SK-N-SH treated with all-trans-retinoic acid at 6 μM for 48 hours (cell line): ENCODE measurements at regions not wholly inside any gene's neighbourhood (a gene's known extent, or its start where the extent isn't known, plus 50 kb on each side); places are given as distances from the start of the nearest gene placed in this dataset.
"Not testable (repeated sequence)": the region's sequence is repeated elsewhere in the genome, so short reads cannot be mapped to it uniquely, and the experiment has no call there.

Experiments
- ATAC-seq: fragments of 200-7000 bp; cut with Tn5 transposase; 3 replicates; pipeline ENCODE4 v1.9.1; 2020; ENCODE audit warnings: mild to moderate bottlenecking, moderate library complexity
- ZFP30 ChIP-seq: fragments of 450-650 bp; formaldehyde crosslinking; IDR thresholded peaks from 2 replicates; pipeline ENCODE4 v1.5.0; 2022; ENCODE audit warnings: mild to moderate bottlenecking, moderate library complexity
- ZNF70 ChIP-seq: fragments of 450-650 bp; formaldehyde crosslinking; IDR thresholded peaks from 2 replicates; pipeline ENCODE4 v1.5.0; 2020; ENCODE audit warnings: mild to moderate bottlenecking, moderate library complexity

DNA sequence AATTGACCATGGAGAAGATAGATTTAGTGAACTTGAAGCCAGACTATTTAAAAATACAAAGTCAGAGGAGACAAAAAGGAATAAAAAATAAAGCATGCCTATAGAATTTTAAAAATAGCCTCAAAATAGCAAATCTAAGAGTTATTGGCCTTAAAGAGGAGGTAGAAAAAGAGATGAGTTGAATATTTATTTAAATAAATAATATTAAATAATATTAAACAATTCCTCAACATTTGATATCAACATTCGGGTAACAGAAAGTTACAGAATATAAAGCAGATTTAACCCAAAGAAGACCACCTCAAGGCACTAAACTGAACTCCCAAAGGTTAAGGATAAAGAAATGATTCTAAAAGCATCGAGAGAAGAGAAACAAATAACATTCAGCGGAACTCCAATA, 1627.4 kb downstream of the SPATA31A7 start:
- TF ChIP-seq ZFP30 (CRISPR knock-in tag), result peak; percentile 46; the same call in 1 of the 2 replicates
- ATAC-seq, result not testable (repeated sequence)

DNA sequence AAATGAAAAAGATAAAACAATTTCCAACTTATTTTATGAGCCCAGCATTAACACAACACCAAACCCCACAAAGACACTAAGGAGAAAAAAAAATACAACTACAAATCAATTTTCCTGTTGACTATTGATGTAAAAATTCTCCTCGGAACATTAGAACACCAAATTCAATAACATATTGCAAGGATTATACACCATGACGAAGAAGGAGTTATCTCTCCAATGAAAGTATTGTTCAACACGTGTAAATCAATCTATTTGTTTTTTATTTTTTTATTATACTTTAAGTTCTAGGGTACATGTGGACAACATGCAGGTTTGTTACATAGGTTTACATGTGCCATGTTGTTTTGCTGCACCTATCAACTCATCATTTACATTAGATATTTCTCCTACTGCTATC, 1632.3 kb downstream of the SPATA31A7 start:
- ATAC-seq, result not testable (repeated sequence)

DNA sequence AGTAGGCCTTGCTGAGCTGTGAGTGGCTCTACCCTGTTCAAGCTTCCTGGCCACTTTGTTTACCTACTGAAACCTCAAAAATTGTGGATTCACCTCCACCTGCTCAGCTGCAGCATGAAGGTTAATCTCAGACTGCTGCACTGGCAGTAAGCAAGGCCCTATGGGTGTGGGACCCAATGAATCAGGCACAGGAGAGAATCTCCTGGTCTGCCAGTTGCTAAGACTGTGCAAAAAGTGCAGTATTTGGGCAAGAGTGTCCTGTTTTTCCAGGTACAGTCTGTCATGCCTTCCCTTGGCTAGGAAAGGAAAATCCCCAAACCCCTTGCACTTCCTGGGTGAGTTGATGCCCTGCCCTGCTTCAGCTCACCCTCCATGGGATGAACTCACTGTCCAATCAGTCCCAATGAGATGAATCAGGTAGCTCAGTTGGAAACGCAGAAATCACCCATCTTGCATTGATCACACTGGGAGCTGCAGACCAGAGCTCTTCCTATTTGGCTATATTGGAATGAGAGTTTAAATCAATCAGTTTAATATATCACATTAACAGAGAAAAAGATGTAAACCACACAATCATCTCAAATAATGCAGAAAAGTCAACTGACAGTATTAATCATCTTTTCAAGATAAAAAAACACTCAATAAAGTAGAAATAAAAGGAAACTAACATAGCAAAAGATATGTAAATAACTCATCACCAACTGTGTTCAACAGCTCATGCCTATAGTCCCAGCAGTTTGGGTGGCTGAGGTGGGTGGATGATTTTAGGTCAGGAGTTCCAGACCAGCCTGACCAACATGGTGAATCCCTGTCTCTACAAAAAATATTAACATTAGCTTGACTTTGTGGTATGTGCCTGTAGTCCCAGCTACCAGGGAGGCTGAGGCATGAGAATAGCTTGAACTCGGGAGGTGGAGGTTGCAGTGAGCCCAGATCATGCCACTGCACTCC, 1638.4 kb downstream of the SPATA31A7 start:
- ATAC-seq, result not testable (repeated sequence)

DNA sequence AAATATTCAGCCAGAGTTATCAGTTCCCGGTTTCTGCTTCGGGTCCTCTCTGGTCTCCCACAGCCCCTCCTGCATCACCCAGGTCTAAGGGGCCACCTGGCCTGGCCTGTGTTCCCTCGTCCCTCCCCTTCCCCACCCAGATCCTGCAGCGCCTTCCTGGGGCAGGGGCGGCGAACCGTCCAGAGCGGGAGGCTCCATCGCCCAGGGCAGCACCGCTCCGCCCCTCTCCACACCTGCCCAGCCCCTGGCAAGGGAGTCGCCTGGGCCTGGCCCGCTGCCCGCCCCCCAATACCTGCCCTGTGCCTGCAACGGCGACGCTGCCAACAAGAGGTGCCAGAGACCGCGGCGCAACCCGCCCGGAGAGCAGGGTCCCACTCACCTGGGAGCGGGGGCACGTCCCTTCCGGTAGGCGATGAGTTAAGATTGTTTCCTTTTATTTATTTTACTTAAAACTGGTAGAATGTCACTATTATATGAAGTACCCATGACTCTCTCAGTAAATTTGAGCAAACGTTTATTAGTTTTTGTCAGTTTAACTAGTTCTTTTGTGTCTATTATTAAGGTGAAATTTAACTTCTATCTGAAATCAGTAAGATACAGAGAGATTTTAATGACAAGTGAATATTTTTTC, 1641.1 kb downstream of the SPATA31A7 start:
- not testable (repeated sequence) for ATAC-seq

DNA sequence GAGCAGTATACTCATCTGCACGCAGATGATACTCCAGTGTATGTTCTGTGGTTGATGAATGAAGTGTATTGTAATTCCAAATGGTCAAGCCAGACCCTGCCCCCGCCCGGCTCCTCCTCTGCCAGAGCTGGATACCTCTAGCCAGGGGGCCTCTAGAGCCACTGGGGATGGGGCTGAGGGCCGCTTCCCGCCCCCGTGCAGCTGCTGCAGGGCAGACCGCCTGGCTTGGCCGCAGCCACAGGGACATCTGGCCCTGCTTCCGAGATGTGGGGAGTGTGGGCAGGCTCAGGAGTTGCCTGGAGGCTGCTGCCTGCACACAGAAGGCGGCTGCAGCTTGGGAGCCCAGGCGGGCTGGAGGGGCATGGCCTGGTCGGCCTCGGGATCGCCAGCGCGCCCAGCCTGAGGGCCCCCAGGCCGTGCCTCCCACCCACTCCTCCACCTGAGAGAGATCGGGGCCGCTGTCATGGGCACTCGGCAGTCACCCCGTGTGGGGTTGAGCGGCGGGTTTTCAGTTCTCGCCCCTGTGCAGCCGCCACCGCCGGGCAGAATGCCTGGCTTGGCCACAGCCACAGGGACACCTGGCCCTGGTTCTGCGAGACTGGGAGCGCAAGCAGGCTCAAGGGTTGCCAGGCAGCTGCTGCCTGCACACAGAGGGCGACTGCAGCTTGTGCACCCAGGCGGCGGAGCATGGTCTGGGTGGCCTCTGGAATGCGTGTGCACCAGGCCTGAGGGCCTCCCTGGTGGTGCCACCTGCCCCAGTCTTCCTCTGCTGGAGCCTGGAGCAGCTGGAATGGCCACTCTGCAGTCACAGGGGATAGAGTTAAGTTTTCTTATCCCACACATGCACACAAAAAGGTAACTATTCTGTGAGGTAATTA, 1643.7 kb downstream of the SPATA31A7 start:
- not testable (repeated sequence) for ATAC-seq

DNA sequence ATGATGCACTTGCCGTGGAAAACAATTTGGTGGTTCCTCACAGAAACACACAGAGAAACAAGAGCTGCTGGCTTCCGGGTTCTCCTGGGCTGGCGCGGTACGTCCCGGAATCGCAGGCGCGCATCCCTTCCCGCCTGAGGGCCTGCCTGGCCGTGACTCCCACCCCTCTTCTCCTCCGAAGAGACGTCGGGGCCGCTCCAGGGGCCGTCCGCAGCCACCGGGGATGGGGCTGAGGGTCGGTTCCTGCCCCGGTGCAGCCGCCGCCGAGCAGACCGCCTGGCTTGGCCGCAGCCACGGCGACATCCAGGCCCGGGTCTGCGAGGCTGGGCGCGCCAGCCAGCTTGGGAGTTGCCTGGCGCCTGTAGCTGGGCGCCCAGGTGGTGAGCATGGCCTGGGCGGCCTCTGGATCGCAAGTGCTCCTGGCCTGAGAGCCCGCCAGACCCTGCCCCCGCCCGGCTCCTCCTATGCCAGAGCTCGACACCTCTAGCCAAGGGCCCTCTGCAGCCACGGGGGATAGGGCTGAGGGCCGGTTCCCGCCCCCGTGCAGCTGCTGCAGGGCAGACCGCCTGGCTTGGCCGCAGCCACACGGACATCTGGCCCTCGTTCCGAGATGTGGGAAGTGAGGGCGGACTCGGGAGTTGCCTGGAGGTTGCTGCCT, 1647.5 kb downstream of the SPATA31A7 start:
- peak; percentile 31 for ATAC-seq

DNA sequence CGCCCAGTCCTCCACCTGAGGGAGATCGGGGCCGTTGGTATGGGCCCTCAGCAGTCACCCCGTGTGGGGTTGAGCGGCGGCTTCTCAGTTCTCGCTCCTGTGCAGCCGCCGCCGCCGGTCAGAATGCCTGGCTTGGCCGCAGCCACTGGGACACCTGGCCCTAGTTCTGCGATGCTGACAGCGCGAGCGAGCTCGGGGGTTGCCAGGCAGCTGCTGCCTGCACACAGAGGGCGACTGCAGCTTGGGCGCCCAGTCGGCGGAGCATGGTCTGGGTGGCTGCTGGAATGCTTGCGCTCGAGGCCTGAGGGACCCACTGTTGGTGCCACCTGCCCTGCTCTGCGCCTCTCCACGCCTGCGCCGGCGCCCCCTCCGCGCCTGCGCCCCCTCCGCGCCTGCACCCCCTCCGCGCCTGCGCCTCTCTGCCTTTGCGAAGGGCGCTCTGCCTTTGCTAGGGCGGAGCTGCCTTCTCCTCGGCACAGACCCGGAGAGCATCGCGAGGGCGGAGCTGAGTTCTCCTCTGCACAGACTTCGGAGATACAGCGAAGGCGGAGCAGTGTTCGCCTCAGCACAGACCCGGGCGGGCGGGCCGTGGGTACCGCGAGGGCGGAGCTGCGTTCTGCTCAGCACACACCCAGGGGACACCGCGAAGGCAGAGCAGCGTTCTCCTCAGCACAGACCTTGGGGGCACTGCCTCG, 1648.3 kb downstream of the SPATA31A7 start:
- peak; percentile 76 for TF ChIP-seq ZNF70 (CRISPR knock-in tag)
- ATAC-seq, result peak; percentile 100

DNA sequence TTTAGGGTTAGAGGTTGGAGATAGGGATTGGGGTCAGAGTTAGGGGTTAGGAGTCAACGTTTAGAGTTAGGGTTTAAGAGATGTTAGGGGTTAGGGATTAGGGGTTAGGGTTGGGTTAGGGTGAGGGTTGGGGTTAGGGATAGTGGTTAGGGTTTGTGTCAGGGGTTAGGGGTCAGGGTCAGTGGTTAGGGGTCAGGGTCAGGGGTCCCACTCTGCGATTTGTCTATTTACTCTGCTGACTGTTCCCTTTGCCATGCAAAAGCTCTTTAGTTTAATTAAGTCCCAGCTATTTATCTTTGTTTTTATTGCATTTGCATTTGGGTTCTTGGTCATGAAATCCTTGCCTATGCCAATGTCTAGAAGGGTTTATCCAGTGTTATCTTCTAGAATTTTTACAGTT, 1649.3 kb downstream of the SPATA31A7 start:
- not testable (repeated sequence) for ATAC-seq

DNA sequence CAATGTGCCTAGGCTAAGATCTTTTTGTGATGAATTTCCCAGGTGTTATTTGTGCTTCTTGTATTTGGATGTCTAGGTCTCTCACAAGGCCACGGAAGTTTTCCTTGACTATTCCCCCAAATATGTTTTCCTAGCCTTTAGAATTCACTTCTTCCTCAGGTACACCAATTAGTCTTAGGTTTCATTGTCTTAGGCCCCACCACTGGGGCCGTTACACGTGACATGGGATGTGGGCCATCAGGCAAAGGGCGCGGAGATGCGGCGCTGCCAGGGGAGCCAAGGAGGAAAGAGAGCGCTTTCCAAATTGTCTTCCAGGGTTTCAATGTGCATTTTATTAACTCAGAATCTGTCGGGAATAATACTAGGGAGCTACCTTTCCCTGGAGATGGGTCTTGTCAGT, 1653.3 kb downstream of the SPATA31A7 start:
- not testable (repeated sequence) for ATAC-seq

DNA sequence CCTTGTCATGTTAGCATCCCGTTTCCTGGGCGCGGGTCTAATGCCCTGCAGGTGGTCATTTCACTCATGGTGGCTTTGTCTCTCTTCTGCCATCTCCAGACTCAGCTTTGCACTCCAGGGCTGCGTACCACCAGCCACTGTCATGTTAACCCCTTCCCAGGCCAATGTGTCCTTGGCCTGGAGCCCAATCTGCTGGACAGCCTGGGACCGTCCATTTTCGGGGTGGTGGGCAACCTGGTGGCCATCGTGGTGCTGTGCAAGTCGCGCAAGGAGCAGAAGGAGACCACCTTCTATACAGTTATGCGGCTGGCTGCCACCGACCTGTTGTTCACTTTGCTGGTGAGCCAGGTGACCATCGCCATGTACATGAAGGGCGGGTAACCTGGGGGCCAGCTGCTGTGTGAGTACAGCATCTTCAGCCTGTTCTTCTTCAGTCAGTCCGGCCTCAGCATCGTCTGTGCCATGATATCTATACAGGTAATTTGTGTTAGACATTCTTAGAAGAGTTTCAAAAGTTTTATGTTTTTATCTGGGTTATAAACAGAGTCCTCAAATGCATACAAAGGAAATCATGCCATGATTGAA, 1654.0 kb downstream of the SPATA31A7 start:
- ATAC-seq, result not testable (repeated sequence)

DNA sequence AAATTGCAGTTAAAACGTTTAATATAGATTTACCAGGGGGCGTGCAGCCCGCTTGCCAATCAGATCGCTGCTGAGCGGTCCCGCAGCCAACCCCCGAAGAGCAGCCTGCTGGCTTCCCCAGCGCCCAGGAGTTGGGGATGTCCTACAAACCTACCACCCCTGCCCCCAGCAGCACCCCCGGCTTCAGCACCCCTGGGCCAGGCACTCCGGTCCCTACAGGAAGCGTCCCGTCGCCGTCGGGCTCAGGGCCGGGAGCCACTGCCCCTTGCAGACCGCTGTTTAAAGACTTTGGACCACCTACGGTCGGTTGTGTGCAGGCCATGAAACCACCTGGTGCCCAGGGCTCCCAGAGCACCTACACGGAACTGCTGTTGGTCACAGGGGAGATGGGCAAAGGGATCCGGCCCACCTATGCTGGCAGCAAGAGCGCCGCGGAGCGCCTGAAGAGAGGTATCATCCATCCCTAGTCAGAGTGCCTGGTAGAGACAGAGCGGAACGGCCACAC, 1654.9 kb downstream of the SPATA31A7 start:
- ATAC-seq, result peak; percentile 43

DNA sequence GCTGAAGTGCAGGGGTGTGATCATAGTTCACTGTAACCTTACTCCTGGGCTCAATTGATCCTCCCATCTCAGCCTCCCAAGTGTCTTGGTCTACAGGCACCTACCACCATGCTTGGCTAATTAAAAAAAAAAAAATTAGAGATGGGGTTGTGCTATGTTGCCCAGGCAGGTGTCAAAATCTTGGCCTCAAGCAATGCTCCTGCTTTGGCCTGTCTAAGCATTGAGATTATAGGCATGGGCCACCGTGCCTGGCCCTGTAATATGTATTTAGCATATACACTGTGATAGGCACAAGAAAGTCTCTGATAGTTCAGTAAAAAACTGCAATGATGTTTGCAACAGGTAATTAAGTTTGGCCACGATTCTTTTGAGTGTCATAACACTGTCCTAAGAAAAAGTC, 1658.4 kb downstream of the SPATA31A7 start:
- ATAC-seq, result not testable (repeated sequence)

DNA sequence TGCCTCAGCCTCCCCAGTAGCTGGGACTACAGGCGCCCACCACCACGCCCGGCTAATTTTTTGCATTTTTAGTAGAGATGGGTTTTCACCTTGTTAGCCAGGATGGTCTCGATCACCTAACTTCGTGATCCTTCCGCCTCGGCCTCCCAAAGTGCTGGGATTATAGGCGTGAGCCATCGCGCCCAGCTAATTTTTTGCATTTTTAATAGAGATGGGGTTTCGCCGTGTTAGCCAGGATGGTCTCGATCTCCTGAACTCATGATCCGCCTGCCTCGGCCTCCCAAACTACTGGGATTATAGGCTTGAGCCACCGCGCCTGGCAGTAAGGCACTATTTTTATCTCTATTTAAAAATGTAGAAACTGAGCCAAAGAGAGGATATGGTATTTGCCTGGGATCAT, 1660.2 kb downstream of the SPATA31A7 start:
- not testable (repeated sequence) for ATAC-seq

DNA sequence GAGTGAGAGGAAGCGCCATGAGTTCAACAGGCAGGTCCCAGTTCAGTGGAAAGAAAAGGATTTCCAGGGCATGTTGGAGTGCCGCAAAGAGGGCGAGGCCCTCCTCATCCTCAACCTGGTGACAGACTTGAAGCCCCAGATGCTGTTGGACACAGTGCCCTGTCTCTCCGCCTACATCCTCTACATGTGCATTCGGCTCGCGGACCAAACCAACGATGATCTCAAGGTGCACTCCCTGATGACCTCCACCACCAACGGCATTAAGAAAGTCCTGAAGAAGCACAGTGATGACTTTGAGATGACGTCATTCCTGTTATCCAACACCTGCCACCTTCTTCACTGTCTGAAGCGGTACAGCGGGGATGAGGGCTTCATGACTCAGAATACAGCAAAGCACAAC, 1667.4 kb downstream of the SPATA31A7 start:
- not testable (repeated sequence) for ATAC-seq

DNA sequence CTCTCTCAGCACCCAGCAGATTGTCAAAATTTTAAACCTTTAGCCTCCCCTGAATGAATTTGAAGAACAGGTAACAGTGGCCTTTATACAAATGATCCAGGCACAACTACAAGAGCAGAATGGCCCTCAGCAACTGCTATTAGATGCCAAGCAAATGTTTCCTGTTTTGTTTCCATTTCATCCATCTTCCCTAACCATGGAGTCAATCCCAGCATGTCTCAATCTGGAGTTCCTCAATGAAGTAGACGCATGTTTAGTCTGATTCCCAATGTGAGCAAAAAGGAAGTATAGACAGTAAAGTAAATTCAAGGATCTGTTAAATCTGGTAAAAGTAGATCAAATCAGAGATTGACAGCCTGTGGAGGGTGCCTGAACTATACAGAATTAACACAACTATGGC, 1668.4 kb downstream of the SPATA31A7 start:
- not testable (repeated sequence) for ATAC-seq

DNA sequence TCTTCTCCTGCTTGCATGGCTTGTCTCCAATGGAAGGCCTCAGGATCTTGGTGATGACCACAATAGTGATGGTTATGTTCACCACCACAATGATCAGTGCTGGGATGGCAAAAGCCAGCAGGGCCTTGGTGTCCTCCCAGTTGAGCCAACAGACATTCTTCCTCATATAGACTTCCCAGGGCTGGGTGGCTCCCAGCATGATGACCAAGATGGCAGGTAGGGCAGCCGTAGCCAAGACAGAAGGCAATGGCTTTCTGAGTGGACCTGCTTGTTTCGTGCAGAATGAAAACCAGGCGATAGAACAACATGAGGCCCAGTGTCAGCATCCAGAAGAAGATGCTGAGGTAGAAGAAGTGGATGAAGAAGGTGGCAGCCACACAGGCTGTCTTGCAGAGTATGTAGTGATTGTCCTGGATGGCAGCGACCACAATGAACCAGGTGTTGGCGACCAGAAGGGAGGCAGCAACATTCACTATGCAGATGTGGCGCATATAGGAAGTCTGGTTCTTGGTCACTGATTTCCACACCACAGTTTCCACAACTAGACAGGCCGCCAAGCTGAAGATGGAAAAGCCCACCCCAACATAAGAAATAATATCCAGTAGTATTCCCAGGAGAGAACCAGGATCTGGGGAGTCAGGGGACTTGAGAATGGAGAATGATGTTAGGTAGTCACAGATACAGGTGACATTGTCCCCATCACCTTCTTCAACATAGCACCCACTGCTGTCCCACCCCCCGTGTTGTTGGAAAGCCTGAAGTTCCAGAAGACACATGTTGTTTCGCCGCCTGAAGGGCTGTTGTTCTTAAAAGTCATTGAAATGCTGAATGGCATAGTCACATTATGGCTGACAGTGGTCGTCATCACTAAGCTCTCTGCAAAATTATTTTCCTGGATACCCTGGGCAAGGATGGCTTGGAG, 1671.4 kb downstream of the SPATA31A7 start:
- not testable (repeated sequence) for ATAC-seq

DNA sequence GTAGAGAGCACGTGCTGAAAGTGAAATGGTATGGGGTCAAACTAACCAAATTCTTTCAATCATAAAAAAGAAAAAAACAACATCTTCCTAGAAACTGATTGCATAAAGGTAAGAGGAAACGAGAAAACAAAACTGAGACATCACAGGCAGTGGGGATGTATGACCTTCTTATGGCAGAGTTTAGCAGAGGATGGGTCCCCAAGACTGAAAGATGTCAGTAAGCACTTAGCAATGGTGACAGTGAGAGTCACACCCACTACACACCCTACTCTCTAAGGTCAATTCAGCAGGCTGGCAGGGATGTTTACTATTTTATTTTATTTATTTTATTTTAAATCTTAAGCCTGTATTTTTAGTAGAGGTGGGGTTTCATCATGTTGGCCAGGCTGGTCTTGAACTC, 1672.3 kb downstream of the SPATA31A7 start:
- not testable (repeated sequence) for ATAC-seq

DNA sequence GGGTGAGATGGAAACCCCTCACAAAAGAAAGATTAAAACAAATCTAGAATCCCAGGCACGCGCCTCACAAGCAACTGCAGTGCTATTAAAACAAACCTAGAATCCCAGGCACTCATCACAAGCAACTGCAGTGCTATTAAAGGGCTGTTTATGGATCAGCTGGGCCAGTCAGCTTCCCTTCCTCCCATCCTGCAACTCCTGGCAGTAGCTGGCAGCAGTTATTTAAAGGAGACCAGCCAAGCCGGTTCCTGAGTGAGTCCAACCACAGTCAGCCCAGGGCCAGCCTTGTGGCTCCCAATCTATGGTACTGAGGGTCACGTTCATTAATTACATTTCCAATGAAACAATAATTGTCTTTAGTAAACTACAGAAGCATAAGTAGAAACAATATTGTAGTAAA, 1673.5 kb downstream of the SPATA31A7 start:
- ATAC-seq, result not testable (repeated sequence)

DNA sequence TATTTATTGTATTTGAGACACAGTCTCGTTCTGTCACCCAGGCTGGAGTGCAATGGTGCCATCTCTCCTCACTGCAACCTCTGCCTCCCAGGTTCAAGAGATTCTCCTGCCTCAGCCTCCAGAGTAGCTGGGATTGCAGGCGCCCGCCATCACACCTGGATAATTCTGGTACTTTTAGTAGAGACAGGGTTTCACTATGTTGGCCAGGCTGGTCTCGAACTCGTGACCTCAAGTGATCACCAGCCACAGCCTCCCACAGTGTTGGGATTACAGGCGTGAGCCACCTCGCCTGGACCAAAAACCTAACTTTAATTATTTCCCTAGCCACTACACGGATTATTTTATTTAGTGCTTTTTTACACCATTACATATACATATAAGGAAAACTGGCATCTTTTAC, 1674.0 kb downstream of the SPATA31A7 start:
- not testable (repeated sequence) for ATAC-seq
